NCI-H1436 (cell line): ENCODE measurements at regions not wholly inside any gene's neighbourhood (a gene's known extent, or its start where the extent isn't known, plus 50 kb on each side); places are given as distances from the start of the nearest gene placed in this dataset.

ENCODE experiments used
- DNase-seq: peaks from one replicate; lab custom pipeline; 2025; lab: John Stamatoyannopoulos, UW

- no peak for DNase-seq
These were observed 462.9 kb downstream of the COG6 start for GRCh38 chr13:40118337-40118736.

- DNase-seq: no peak
These were observed 464.4 kb downstream of the COG6 start for GRCh38 chr13:40119852-40120251.

GRCh38 chr13:40120288-40120687, 464.8 kb downstream of the COG6 start:
- no peak for DNase-seq

GRCh38 chr13:40120781-40121180, 465.3 kb downstream of the COG6 start:
- DNase-seq: no peak

GRCh38 chr13:40121722-40122121, 466.3 kb downstream of the COG6 start:
- no peak for DNase-seq

- no peak for DNase-seq
These were observed 468.6 kb downstream of the COG6 start for GRCh38 chr13:40123962-40124632.

- no peak for DNase-seq
These were observed 469.2 kb downstream of the COG6 start for GRCh38 chr13:40124633-40125015.

- DNase-seq: no peak
These were observed 469.9 kb downstream of the COG6 start for GRCh38 chr13:40125336-40125735.

GRCh38 chr13:40126306-40127085, 471.0 kb downstream of the COG6 start:
- no peak for DNase-seq

GRCh38 chr13:40127476-40127875, 472.0 kb downstream of the COG6 start:
- DNase-seq: no peak

- DNase-seq: no peak
These were observed 472.5 kb downstream of the COG6 start for GRCh38 chr13:40127925-40128324.

GRCh38 chr13:40129467-40129866, 474.0 kb downstream of the COG6 start:
- DNase-seq: no peak

GRCh38 chr13:40130871-40131636, 475.6 kb downstream of the COG6 start:
- DNase-seq: no peak

GRCh38 chr13:40132249-40132648, 476.8 kb downstream of the COG6 start:
- no peak for DNase-seq

- no peak for DNase-seq
These were observed 481.4 kb downstream of the COG6 start for GRCh38 chr13:40136896-40137295.

- DNase-seq: no peak
These were observed 481.9 kb downstream of the COG6 start for GRCh38 chr13:40137400-40137799.

GRCh38 chr13:40139896-40140520, 484.5 kb downstream of the COG6 start:
- no peak for DNase-seq

- no peak for DNase-seq
These were observed 486.5 kb downstream of the COG6 start for GRCh38 chr13:40141859-40142555.

- DNase-seq: no peak
These were observed 487.6 kb downstream of the COG6 start for GRCh38 chr13:40143106-40143505.

- DNase-seq: no peak
These were observed 488.1 kb downstream of the COG6 start for GRCh38 chr13:40143559-40143958.

- DNase-seq: no peak
These were observed 489.7 kb downstream of the COG6 start for GRCh38 chr13:40145139-40145538.

GRCh38 chr13:40146063-40146462, 490.6 kb downstream of the COG6 start:
- DNase-seq: no peak
